HEK293T (cell line): ENCODE measurements at regions not wholly inside any gene's neighbourhood (a gene's known extent, or its start where the extent isn't known, plus 50 kb on each side); places are given as distances from the start of the nearest gene placed in this dataset.

Source experiments
- CTCF ChIA-PET: fragments of 350-600 bp; formaldehyde crosslinking; extraction: SDS; loops from one replicate; lab custom pipeline; 2021; ENCODE audit warnings: antibody characterized with exemption, inconsistent platforms; lab: Yijun Ruan, JAX
- POLR2A ChIA-PET: fragments of 350-600 bp; formaldehyde crosslinking; extraction: SDS; loops from one replicate; lab custom pipeline; 2020; ENCODE audit warnings: antibody characterized with exemption, inconsistent platforms; lab: Yijun Ruan, JAX
- DNase-seq: peaks from one replicate; pipeline ENCODE4 v3.0.0; 2012; ENCODE audit warnings: mixed read lengths; ENCODE audit errors: extremely low spot score
- ARNT ChIP-seq: fragments of 450-650 bp; IDR thresholded peaks from 2 replicates; pipeline ENCODE4 v1.6.1; 2017; ENCODE audit warnings: mild to moderate bottlenecking
- BHLHE40 ChIP-seq: fragments of 450-650 bp; IDR thresholded peaks from 2 replicates; pipeline ENCODE4 v1.6.1; 2016; ENCODE audit warnings: mild to moderate bottlenecking, moderate library complexity, borderline replicate concordance
- CTBP1 ChIP-seq: fragments of 450-650 bp; IDR thresholded peaks from 2 replicates; pipeline ENCODE4 v1.6.1; 2016; ENCODE audit warnings: borderline replicate concordance
- ELF4 ChIP-seq: fragments of 450-650 bp; IDR thresholded peaks from 2 replicates; pipeline ENCODE4 v1.6.1; 2017; ENCODE audit warnings: antibody characterized with exemption
- FOXA1 ChIP-seq: fragments of 450-650 bp; IDR thresholded peaks from 2 replicates; pipeline ENCODE4 v1.6.1; 2016; ENCODE audit warnings: mild to moderate bottlenecking
- FOXK2 ChIP-seq: fragments of 450-650 bp; IDR thresholded peaks from 2 replicates; pipeline ENCODE4 v1.6.1; 2016; ENCODE audit warnings: mild to moderate bottlenecking
- FOXM1 ChIP-seq: fragments of 450-650 bp; IDR thresholded peaks from 2 replicates; pipeline ENCODE4 v1.6.1; 2017; ENCODE audit warnings: mild to moderate bottlenecking, borderline replicate concordance
- HDGF ChIP-seq: fragments of 450-650 bp; IDR thresholded peaks from 2 replicates; pipeline ENCODE4 v1.6.1; 2017; ENCODE audit warnings: antibody characterized with exemption, borderline replicate concordance
- L3MBTL2 ChIP-seq: fragments of 450-650 bp; conservative IDR thresholded peaks from 2 replicates; pipeline ENCODE4 v1.6.1; 2016; ENCODE audit warnings: mild to moderate bottlenecking
- LEF1 ChIP-seq: fragments of 450-650 bp; IDR thresholded peaks from 2 replicates; pipeline ENCODE4 v1.6.1; 2017; ENCODE audit warnings: mild to moderate bottlenecking, borderline replicate concordance
- NFRKB ChIP-seq: fragments of 450-650 bp; IDR thresholded peaks from 2 replicates; pipeline ENCODE4 v1.6.1; 2016; ENCODE audit warnings: mild to moderate bottlenecking, moderate library complexity
- SP1 ChIP-seq: fragments of 450-650 bp; IDR thresholded peaks from 2 replicates; pipeline ENCODE4 v1.6.1; 2017
- SUZ12 ChIP-seq: fragments of 450-650 bp; IDR thresholded peaks from 2 replicates; pipeline ENCODE4 v1.6.1; 2016; ENCODE audit warnings: mild to moderate bottlenecking
- TARDBP ChIP-seq: fragments of 450-650 bp; IDR thresholded peaks from 2 replicates; pipeline ENCODE4 v1.6.1; 2016
- ZNF384 ChIP-seq: fragments of 450-650 bp; IDR thresholded peaks from 2 replicates; pipeline ENCODE4 v1.6.1; 2016
- TF ChIP-seq, protein P1 (sequence below): fragments of 450-650 bp; IDR thresholded peaks from 2 replicates; pipeline ENCODE4 v1.6.1; 2016

DNA sequence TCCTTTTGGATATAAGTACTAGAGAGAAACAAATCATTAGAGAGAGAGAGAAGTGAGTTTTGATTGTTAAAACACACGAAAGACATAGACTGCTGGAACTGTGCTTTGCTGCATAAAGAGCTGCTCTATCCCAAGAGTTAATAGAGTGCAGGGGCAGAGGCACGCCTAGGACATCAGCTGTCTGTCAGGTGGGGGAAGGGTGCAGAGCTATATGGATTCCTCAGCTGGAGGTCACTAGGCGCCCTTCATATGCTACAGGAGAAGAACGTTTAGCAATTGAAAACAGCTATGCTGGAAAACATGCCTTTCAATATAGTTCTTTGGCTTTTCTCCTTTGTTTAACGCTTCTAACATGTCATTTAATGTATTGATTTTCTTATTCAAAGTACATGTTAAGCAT lies 169.0 kb upstream of the MCHR2 start:
- POLR2A ChIA-PET = no interaction called here
- CTCF ChIA-PET = no interaction called here
- no peak for DNase-seq
- TF ChIP-seq FOXM1 (no peak), FOXK2 (no peak), ZNF384 (no peak), SP1 (no peak), L3MBTL2 (no peak), HDGF (no peak), CTBP1 (no peak), ARNT (no peak), SUZ12 (no peak), LEF1 (no peak), BHLHE40 (no peak), ELF4 (no peak)
- TF ChIP-seq, protein P1, sequence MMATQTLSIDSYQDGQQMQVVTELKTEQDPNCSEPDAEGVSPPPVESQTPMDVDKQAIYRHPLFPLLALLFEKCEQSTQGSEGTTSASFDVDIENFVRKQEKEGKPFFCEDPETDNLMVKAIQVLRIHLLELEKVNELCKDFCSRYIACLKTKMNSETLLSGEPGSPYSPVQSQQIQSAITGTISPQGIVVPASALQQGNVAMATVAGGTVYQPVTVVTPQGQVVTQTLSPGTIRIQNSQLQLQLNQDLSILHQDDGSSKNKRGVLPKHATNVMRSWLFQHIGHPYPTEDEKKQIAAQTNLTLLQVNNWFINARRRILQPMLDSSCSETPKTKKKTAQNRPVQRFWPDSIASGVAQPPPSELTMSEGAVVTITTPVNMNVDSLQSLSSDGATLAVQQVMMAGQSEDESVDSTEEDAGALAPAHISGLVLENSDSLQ = no peak

DNA sequence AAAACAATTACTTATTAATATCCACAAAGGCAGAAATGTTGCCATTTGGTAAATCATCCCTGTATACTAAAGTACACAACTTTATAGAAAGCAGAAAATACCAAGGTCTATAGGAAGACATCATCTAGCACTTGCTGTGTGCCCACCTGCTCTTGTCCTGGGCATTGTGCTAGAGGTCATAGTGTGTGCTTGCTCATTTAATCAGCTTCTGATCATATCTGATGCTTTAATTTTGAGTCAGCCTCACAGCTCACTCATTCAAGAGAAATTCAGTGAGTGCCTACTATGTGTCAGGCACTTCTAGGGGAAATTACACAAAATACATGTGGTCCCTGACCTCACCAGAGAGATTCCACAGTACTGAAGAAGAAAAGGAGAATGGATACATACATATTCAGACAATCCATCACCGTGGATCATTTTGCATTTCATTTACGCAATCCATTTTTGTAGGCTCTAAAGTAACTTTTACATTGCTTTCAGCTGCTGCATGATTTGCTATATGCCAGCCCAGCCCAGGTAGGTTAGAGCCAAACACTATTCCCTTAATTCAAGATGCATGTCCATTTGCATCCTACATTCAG lies 167.9 kb upstream of the MCHR2 start:
- POLR2A ChIA-PET = no interaction called here
- no peak for DNase-seq
- TF ChIP-seq FOXM1 (no peak), NFRKB (no peak), BHLHE40 (no peak), LEF1 (no peak), ELF4 (no peak), FOXA1 (no peak), CTBP1 (no peak)
- CTCF ChIA-PET = no interaction called here

DNA sequence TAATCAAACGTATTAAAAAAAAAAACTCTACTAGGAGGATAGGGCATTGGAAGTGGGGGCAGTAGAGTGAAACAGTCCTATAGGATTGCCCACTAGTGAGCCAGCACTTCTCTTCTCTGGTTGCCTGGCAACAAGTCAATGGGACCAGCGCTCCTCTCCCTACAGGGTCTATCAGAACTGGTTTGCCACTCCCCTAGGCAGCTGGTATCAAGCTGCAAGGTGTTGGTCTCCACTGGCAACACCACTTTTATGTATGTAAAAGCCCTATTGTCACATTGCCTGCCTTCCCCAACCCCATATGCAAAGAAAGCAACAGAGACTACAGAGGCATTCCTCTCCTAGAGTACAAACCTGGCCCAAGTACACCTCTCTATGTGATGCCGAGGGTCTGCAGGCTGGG lies 166.9 kb upstream of the MCHR2 start:
- TF ChIP-seq, protein P1 = no peak
- TF ChIP-seq ELF4 (no peak), LEF1 (no peak), ARNT (no peak), L3MBTL2 (no peak), FOXA1 (no peak), CTBP1 (no peak), NFRKB (no peak), FOXM1 (no peak), BHLHE40 (no peak), ZNF384 (no peak), SP1 (no peak), FOXK2 (no peak), SUZ12 (no peak), TARDBP (no peak)
- no peak for DNase-seq
- ChIA-PET CTCF (no interaction called here), POLR2A (no interaction called here)

DNA sequence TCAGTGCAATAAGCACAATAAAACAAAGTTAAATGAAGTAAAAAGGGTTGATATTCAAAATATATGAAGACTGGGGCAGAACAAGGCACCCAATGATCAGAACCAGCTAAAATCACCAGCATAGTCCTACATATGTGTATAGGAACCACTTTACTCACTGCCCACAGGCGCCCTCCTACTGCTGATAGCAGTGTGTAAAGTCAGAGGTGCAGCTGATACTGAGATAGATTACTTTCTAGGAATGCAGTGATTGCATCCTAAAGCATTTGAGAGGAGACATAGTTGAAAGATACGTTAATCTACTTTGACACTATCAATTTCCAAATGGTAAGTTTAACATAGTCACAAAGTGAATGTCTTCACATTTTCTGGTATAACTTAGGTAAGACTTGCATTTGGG lies 161.1 kb upstream of the MCHR2 start:
- no peak for TF ChIP-seq SP1
- TF ChIP-seq NFRKB = no peak
- no peak for TF ChIP-seq SUZ12
- no peak for TF ChIP-seq FOXA1
- no peak for TF ChIP-seq ARNT
- TF ChIP-seq L3MBTL2 = no peak
- DNase-seq = no peak
- ChIA-PET CTCF (no interaction called here), POLR2A (no interaction called here)

DNA sequence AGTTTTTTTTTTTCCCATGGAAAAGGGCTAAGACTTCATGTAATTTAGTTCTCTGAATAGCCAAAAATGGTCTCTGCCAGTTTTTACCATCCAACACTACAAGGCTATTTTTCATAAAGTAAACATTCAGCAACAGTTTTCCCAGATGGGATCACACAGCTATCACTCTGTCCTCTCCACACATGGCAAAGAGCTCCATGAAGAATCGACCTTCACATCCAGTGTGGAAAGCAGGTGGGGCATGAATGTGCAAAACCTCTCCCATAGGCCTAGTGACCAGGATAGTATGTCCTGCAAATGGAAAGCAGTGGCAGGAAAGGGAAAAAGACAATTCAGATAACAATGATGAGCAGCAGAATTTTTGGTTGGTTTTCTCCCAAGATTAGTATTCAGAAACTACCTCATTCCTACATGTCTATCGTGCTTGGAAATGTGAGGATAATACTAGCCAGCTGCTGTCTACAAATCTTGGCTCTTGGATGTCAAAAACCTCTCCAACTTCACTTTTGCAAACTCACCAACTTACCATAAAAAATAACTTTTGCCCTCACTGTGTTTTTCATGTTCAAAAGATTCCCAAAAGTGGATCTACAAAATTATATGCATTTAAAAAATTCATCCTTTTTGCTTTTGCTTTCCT lies 159.7 kb upstream of the MCHR2 start:
- TF ChIP-seq, protein P1 = no peak
- TF ChIP-seq BHLHE40 (no peak), ELF4 (no peak), CTBP1 (no peak), HDGF (no peak), FOXM1 (no peak), FOXA1 (no peak), SUZ12 (no peak), FOXK2 (no peak), ZNF384 (no peak), L3MBTL2 (no peak), TARDBP (no peak), ARNT (no peak), SP1 (no peak), LEF1 (no peak), NFRKB (no peak)
- POLR2A ChIA-PET = no interaction called here
- no peak for DNase-seq
- CTCF ChIA-PET = no interaction called here

DNA sequence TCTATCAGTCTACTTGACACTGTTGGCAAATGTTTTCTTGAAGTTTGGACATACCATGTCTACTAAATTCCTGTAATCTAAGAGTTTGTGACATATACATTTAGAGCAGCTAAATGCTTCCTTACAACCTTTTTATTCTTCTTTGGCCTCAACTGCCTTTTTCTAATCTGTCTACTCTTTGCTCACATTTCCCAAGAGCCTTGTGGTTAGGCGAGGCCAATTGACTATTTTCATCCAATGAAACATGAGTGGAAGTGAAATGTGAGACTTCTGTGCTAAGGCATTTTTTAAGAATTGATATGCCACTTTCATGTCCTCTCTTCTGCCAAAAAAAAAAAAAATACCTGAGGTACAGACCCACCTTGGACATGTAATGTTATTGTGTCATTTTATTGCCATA lies 158.2 kb upstream of the MCHR2 start:
- TF ChIP-seq SP1 (no peak), LEF1 (no peak), L3MBTL2 (no peak), ZNF384 (no peak), HDGF (no peak), BHLHE40 (no peak), CTBP1 (no peak), ELF4 (no peak), SUZ12 (no peak), ARNT (no peak), NFRKB (no peak), FOXA1 (no peak), FOXM1 (no peak)
- TF ChIP-seq, protein P1 = no peak
- ChIA-PET POLR2A (no interaction called here), CTCF (no interaction called here)
- no peak for DNase-seq
